ENCODE measurements at regions not wholly inside any gene's neighbourhood (a gene's known extent, or its start where the extent isn't known, plus 50 kb on each side); places are given as distances from the start of the nearest gene placed in this dataset.
"Not testable (repeated sequence)": the region's sequence is repeated elsewhere in the genome, so short reads cannot be mapped to it uniquely, and the experiment has no call there.

DNA sequence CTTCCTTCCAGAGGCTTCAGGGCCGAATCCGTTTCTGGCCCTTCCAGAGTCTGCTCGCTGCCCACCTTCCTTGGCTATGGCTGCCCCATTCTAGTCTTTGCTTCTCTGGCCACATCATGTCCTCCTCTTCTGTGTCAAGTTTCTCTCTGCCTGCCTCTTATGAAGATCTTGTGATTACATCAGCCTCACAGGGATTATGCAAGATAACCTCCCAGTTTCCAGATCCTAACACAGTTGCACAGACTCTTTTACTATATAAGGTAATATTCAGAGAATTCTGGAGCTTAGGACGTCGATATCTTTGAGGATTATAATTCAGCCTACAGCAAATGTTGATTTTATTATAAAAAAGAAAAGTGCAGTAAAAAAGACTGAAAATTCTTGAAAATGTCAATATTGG, 52.1 kb downstream of the NPIPB11 start:
- TF ChIP-seq, protein P1, sequence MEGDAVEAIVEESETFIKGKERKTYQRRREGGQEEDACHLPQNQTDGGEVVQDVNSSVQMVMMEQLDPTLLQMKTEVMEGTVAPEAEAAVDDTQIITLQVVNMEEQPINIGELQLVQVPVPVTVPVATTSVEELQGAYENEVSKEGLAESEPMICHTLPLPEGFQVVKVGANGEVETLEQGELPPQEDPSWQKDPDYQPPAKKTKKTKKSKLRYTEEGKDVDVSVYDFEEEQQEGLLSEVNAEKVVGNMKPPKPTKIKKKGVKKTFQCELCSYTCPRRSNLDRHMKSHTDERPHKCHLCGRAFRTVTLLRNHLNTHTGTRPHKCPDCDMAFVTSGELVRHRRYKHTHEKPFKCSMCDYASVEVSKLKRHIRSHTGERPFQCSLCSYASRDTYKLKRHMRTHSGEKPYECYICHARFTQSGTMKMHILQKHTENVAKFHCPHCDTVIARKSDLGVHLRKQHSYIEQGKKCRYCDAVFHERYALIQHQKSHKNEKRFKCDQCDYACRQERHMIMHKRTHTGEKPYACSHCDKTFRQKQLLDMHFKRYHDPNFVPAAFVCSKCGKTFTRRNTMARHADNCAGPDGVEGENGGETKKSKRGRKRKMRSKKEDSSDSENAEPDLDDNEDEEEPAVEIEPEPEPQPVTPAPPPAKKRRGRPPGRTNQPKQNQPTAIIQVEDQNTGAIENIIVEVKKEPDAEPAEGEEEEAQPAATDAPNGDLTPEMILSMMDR (IDR thresholded peaks at IDR 0.05), result not testable (repeated sequence)
- TF ChIP-seq POLR2A (IDR thresholded peaks at IDR 0.05), result not testable (repeated sequence)

Measured in body of pancreas (tissue), 4 donors.